OCI-LY3 (cell line): ENCODE measurements at regions not wholly inside any gene's neighbourhood (a gene's known extent, or its start where the extent isn't known, plus 50 kb on each side); places are given as distances from the start of the nearest gene placed in this dataset.

ENCODE experiments used
- H2AFZ ChIP-seq: fragments of 200-600, 300-600 bp; shearing (Covaris generic); 2 replicates; pipeline ENCODE4 v1.6.0; 2014; ENCODE audit warnings: antibody characterized with exemption, low read depth, low read length
- H3K27ac ChIP-seq: fragments of 200-600, 300-600 bp; sonication (generic); 2 replicates; pipeline ENCODE4 v1.5.1; 2014; ENCODE audit warnings: mild to moderate bottlenecking, low read length, moderate library complexity, mixed read lengths
- H3K27me3 ChIP-seq: fragments of 200-600, 300-600 bp; sonication (generic); 2 replicates; pipeline ENCODE4 v1.6.1; 2014; ENCODE audit warnings: low read depth, low read length, mixed read lengths
- H3K36me3 ChIP-seq: fragments of 200-600, 300-600 bp; sonication (generic); replicated peaks from 2 replicates; pipeline ENCODE3; 2014; ENCODE audit warnings: low read depth, low read length, mixed read lengths
- H3K4me1 ChIP-seq: fragments of 300-600, 200-600 bp; sonication (generic); 2 replicates; pipeline ENCODE4 v1.6.1; 2014; ENCODE audit warnings: low read length, mixed read lengths
- H3K4me2 ChIP-seq: fragments of 200-600, 300-600 bp; sonication (generic); 2 replicates; pipeline ENCODE4 v1.6.1; 2014; ENCODE audit warnings: low read length, mixed read lengths
- H3K4me3 ChIP-seq: fragments of 300-600, 200-600 bp; sonication (generic); 2 replicates; pipeline ENCODE4 v1.5.1; 2014; ENCODE audit warnings: antibody characterized with exemption, mild to moderate bottlenecking, low read length, moderate library complexity
- H3K79me2 ChIP-seq: fragments of 300-600, 200-600 bp; shearing (Covaris generic); 2 replicates; pipeline ENCODE4 v1.6.1; 2014; ENCODE audit warnings: mild to moderate bottlenecking, low read length, mixed read lengths
- H3K9ac ChIP-seq: fragments of 300-600, 200-600 bp; shearing (Covaris generic); 2 replicates; pipeline ENCODE4 v1.6.0; 2014; ENCODE audit warnings: mild to moderate bottlenecking, low read length, moderate library complexity
- H3K9me3 ChIP-seq: fragments of 200-600, 300-600 bp; shearing (Covaris generic); 2 replicates; pipeline ENCODE4 v1.6.1; 2014; ENCODE audit warnings: low read length, mixed read lengths; ENCODE audit not compliant: insufficient read depth
- H4K20me1 ChIP-seq: fragments of 200-600, 300-600 bp; sonication (generic); 2 replicates; pipeline ENCODE4 v1.6.1; 2016; ENCODE audit warnings: low read length, mixed read lengths; ENCODE audit not compliant: insufficient read depth
- EZH2phosphoT487 ChIP-seq: fragments of 200-600 bp; shearing (Covaris generic); IDR thresholded peaks from 2 replicates; pipeline ENCODE4 v1.6.1; 2018; ENCODE audit warnings: antibody characterized with exemption, mixed run types, low read depth
- TF ChIP-seq, protein P1 (sequence below): fragments of 200-600, 300-600 bp; sonication (generic); IDR thresholded peaks from 2 replicates; pipeline ENCODE4 v1.5.1; 2014; ENCODE audit warnings: antibody characterized with exemption, low read length, low read depth

DNA sequence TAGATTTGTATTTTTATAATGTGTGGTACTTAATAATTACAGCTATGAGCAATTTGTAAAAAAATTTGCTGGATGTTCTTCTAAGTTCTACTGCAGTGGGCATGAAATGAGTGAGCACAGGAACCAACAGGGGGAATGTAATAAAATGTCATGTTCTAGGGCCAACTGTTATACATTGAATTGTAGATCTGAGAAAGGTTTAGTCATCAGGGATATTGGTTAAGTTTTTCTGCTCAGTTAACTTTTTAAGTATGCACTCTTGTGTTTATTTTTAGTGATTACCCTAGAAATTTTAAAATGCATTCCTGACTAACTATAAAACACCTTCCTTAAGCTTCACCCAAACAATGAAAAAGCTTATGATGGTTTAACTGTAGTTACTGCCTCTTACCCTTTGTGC is 101.8 kb downstream of the CAND1 start:
- no peaks in the 10 kb centered on the region for H3K27me3 ChIP-seq

DNA sequence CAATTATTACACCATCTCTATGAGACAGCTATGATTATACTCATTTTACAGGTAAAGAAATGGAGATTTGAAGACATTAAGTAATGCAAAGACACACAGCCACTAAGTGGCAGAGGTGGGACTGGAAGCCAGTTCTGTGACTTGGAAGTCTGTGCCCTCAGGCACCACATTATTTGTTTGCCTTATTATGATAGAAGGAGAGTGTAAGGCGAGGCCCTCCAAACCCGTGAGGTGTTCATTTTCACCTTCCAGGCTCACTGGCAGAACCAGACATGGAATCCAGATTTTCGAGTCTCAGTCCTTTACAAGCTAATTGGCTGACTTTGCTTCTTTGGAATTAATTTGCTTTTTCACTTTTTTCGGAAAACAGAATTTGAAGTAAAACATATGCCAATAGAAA is 107.9 kb downstream of the CAND1 start:
- Histone ChIP-seq H3K9me3 (no peaks in the 10 kb centered on the region), H3K4me1 (no peaks in the 10 kb centered on the region), H3K4me2 (no peak overlapping the region), H3K36me3 (peaks cover 3% of the 10 kb centered on the region), H3K9ac (no peak overlapping the region), H3K27me3 (no peaks in the 10 kb centered on the region), H3K79me2 (no peaks in the 10 kb centered on the region), H3K4me3 (no peak overlapping the region), H4K20me1 (no peaks in the 10 kb centered on the region), H3K27ac (no peak overlapping the region), H2AFZ (no peak overlapping the region)
- TF ChIP-seq, protein P1, sequence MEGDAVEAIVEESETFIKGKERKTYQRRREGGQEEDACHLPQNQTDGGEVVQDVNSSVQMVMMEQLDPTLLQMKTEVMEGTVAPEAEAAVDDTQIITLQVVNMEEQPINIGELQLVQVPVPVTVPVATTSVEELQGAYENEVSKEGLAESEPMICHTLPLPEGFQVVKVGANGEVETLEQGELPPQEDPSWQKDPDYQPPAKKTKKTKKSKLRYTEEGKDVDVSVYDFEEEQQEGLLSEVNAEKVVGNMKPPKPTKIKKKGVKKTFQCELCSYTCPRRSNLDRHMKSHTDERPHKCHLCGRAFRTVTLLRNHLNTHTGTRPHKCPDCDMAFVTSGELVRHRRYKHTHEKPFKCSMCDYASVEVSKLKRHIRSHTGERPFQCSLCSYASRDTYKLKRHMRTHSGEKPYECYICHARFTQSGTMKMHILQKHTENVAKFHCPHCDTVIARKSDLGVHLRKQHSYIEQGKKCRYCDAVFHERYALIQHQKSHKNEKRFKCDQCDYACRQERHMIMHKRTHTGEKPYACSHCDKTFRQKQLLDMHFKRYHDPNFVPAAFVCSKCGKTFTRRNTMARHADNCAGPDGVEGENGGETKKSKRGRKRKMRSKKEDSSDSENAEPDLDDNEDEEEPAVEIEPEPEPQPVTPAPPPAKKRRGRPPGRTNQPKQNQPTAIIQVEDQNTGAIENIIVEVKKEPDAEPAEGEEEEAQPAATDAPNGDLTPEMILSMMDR: no peak
- no peak for TF ChIP-seq EZH2phosphoT487

More for the DNA sequence above, 101.8 kb downstream of the CAND1 start:
- no peak overlapping the region for H2AFZ ChIP-seq
- TF ChIP-seq, protein P1: no peak
- no peak for TF ChIP-seq EZH2phosphoT487
- no peaks in the 10 kb centered on the region for H3K79me2 ChIP-seq
- no peak overlapping the region for H3K27ac ChIP-seq
- no peak overlapping the region for H3K4me2 ChIP-seq
- H3K4me1 ChIP-seq: no peaks in the 10 kb centered on the region; the same call in 1 of the 2 replicates
- no peak overlapping the region for H3K9ac ChIP-seq
- no peak overlapping the region for H3K4me3 ChIP-seq
- H4K20me1 ChIP-seq: no peaks in the 10 kb centered on the region
- no peaks in the 10 kb centered on the region for H3K36me3 ChIP-seq
- H3K9me3 ChIP-seq: no peaks in the 10 kb centered on the region

DNA sequence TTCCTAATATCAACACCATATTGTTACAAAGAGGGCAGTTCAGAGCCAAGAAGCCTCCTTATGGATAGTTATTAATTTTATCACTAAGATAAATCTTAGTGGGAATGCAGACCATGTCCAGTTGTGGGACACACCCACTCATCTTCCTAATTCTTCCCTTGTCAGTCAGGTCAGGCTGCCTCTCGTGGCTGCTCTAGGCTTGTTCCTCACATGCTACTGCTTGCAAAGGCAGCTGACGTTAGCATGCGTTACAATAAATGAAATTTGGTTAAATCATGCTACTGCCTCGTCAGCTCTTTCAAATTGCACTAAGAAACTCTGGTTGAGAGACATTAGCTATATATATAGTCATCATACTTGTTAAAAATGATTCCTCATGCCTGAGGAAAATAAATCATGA is 108.4 kb downstream of the CAND1 start:
- Histone ChIP-seq H3K9ac (no peak overlapping the region), H3K27ac (no peak overlapping the region), H3K4me3 (no peak overlapping the region), H3K9me3 (no peaks in the 10 kb centered on the region), H4K20me1 (no peaks in the 10 kb centered on the region), H3K36me3 (peaks cover 3% of the 10 kb centered on the region), H3K27me3 (no peaks in the 10 kb centered on the region), H3K4me1 (no peaks in the 10 kb centered on the region), H2AFZ (no peak overlapping the region), H3K4me2 (no peak overlapping the region), H3K79me2 (no peaks in the 10 kb centered on the region)
- TF ChIP-seq, protein P1: no peak
- TF ChIP-seq EZH2phosphoT487: no peak

DNA sequence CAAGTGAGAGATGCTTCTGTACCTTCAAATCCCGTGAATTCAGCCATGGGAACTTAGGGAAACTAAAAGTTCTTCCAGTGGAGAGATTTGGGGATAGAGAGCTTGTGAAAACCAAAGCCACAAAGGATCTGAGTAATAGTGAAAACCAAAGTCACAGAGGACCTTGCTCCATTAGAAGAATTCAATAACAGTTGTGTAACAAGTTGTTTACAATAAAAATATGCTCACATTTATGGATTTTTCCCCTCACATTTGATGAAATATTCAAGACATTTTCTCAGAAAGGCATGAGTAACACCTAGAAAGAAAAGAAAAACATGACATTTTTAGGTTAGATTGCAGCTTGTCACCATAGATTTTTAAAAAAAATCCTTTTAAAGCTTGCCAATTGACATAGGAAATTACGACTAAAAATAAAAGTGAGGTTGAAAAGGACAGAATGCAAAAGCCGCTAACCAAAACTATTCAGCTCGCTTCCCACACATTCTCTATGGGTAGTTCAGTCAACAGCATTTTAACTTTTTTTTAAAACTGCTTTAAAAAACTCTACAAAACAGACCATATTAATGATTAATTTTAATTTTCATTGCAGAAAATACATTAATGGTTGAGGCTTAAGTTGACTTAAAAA is 113.2 kb downstream of the CAND1 start:
- no peaks in the 10 kb centered on the region for H3K79me2 ChIP-seq

More for the DNA sequence above, 113.2 kb downstream of the CAND1 start:
- H3K36me3 ChIP-seq: peaks cover 3% of the 10 kb centered on the region
- no peaks in the 10 kb centered on the region for H3K27me3 ChIP-seq
- H3K9ac ChIP-seq: no peak overlapping the region
- no peak overlapping the region for H2AFZ ChIP-seq
- no peaks in the 10 kb centered on the region for H3K9me3 ChIP-seq
- no peaks in the 10 kb centered on the region for H4K20me1 ChIP-seq
- no peak overlapping the region for H3K4me3 ChIP-seq
- TF ChIP-seq EZH2phosphoT487: no peak
- TF ChIP-seq, protein P1: no peak
- H3K27ac ChIP-seq: no peak overlapping the region
- no peak overlapping the region for H3K4me2 ChIP-seq
- no peaks in the 10 kb centered on the region for H3K4me1 ChIP-seq
